ENCODE measurements at regions not wholly inside any gene's neighbourhood (a gene's known extent, or its start where the extent isn't known, plus 50 kb on each side); places are given as distances from the start of the nearest gene placed in this dataset.

GRCh38 chr2:234341306-234341985 is 155.4 kb downstream of the ARL4C start:
- no peak for TF ChIP-seq MED1 (CRISPR knock-in tag; IDR thresholded peaks at IDR 0.05)
- TF ChIP-seq, protein P1, sequence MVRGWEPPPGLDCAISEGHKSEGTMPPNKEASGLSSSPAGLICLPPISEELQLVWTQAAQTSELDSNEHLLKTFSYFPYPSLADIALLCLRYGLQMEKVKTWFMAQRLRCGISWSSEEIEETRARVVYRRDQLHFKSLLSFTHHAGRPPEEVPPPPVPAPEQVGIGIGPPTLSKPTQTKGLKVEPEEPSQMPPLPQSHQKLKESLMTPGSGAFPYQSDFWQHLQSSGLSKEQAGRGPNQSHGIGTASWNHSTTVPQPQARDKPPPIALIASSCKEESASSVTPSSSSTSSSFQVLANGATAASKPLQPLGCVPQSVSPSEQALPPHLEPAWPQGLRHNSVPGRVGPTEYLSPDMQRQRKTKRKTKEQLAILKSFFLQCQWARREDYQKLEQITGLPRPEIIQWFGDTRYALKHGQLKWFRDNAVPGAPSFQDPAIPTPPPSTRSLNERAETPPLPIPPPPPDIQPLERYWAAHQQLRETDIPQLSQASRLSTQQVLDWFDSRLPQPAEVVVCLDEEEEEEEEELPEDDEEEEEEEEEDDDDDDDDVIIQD (CRISPR knock-in tag; IDR thresholded peaks at IDR 0.05; ENCODE audit: low read depth), result no peak
- TF ChIP-seq IRF2 (CRISPR knock-in tag; IDR thresholded peaks at IDR 0.05), result no peak
- no peak for TF ChIP-seq CTCF (CRISPR knock-in tag; IDR thresholded peaks at IDR 0.05)

Data from HepG2 (cell line).